ENCODE measurements at regions not wholly inside any gene's neighbourhood (a gene's known extent, or its start where the extent isn't known, plus 50 kb on each side); places are given as distances from the start of the nearest gene placed in this dataset.

DNA sequence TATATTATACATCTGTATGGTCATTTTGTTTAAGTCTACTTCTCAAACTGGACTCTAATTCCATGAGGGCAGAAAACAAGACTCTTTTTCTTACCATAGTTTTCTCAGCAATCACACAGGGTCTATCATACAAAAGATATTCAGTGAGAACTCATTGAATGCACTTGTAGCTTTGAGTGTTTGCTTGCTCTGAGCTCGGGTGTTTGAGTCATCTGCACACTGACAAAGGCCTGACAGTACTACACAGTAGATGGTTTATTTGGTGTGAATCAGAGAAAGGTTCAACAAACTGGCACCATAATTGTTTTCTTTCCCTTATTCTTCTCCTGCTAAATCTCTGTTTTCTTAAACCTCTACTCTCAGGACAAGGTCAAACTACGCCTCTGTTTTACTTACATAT is 586.4 kb downstream of the LMO7 start:
- Histone ChIP-seq H3K36me3 (ENCODE audit: control insufficient read depth in 2 of 3, insufficient read depth in 3 of 3, low read length in 3 of 3) (no peaks in the 10 kb centered on the region), H3K4me1 (ENCODE audit: control insufficient read depth in 2 of 3, insufficient read depth in 2 of 3, low read depth in 1 of 3, low read length in 3 of 3) (no peaks in the 10 kb centered on the region), H3K9ac (ENCODE audit: low read length in 3 of 3) (no peak overlapping the region), H3K27ac (ENCODE audit: low read depth in 2 of 2, low read length in 2 of 2) (no peak overlapping the region), H3K4me3 (ENCODE audit: low read length in 3 of 3) (no peak overlapping the region), H3K27me3 (ENCODE audit: control insufficient read depth, insufficient read depth, low read length) (no peaks in the 10 kb centered on the region), H3K9me3 (ENCODE audit: control insufficient read depth in 2 of 3, insufficient read depth in 1 of 3, low read length in 3 of 3) (no peaks in the 10 kb centered on the region)
- intact Hi-C loops (cut with DNase I): no loop called here
- no peak for FAIRE-seq
- TF ChIP-seq, protein P1, sequence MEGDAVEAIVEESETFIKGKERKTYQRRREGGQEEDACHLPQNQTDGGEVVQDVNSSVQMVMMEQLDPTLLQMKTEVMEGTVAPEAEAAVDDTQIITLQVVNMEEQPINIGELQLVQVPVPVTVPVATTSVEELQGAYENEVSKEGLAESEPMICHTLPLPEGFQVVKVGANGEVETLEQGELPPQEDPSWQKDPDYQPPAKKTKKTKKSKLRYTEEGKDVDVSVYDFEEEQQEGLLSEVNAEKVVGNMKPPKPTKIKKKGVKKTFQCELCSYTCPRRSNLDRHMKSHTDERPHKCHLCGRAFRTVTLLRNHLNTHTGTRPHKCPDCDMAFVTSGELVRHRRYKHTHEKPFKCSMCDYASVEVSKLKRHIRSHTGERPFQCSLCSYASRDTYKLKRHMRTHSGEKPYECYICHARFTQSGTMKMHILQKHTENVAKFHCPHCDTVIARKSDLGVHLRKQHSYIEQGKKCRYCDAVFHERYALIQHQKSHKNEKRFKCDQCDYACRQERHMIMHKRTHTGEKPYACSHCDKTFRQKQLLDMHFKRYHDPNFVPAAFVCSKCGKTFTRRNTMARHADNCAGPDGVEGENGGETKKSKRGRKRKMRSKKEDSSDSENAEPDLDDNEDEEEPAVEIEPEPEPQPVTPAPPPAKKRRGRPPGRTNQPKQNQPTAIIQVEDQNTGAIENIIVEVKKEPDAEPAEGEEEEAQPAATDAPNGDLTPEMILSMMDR (IDR thresholded peaks at IDR 0.05; ENCODE audit: borderline replicate concordance, extremely low read depth, insufficient read depth): no peak
- no peak for DNase-seq

DNA sequence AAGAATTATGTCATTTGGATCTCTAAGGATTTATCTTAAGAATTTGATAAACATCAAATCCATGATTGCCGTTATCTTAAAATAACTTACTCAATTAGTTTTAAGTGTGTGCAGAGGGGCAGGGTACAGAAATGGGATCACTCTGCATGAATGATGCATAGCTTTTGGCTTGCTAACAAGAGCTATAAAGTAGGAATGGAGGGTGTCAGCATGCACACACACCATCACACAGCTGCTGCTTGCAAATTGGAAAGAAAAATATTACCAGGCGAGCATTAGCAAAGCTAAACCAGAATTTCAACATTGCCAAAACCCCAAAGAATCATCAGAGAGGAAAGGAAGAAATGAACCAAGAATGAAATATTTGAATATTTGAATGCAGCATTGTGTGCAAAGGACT is 580.6 kb downstream of the LMO7 start:
- TF ChIP-seq, protein P1 (IDR thresholded peaks at IDR 0.05; ENCODE audit: borderline replicate concordance, extremely low read depth, insufficient read depth): no peak
- intact Hi-C loops (cut with DNase I): no loop called here
- no peaks in the 10 kb centered on the region for H3K9me3 ChIP-seq (ENCODE audit: control insufficient read depth in 2 of 3, insufficient read depth in 1 of 3, low read length in 3 of 3)
- H3K4me1 ChIP-seq (ENCODE audit: control insufficient read depth in 2 of 3, insufficient read depth in 2 of 3, low read depth in 1 of 3, low read length in 3 of 3): no peaks in the 10 kb centered on the region
- no peak overlapping the region for H3K4me3 ChIP-seq (ENCODE audit: low read length in 3 of 3)
- peak in 3 of 5 donors; percentile 17 to 51 (median 26) for DNase-seq
- no peak overlapping the region for H3K9ac ChIP-seq (ENCODE audit: low read length in 3 of 3)
- FAIRE-seq: no peak
- no peaks in the 10 kb centered on the region for H3K27me3 ChIP-seq (ENCODE audit: control insufficient read depth, insufficient read depth, low read length)
- H3K36me3 ChIP-seq (ENCODE audit: control insufficient read depth in 2 of 3, insufficient read depth in 3 of 3, low read length in 3 of 3): no peaks in the 10 kb centered on the region
- no peak overlapping the region for H3K27ac ChIP-seq (ENCODE audit: low read depth in 2 of 2, low read length in 2 of 2)

DNA sequence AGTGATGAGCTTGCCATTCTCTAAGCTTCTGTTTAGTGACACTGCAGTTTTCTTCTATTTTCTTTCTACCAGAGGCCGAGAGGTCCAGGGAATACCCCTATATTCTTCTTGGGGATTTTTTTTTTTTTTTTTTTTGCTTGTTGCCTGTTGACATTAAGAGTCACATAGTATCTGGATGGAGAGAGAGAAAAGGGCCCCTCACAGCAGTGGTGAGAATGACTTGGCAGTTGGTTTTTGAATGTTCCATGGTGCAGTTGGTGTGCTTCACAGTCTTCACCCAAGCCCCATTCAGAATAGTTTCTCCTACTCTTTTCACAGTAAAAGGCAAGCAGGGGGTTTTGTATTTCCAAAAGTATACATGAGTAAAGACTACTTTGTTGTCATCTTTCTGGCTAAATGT is 577.9 kb downstream of the LMO7 start:
- TF ChIP-seq, protein P1 (IDR thresholded peaks at IDR 0.05; ENCODE audit: borderline replicate concordance, extremely low read depth, insufficient read depth): no peak
- Histone ChIP-seq H3K27ac (ENCODE audit: low read depth in 2 of 2, low read length in 2 of 2) (no peak overlapping the region), H3K9ac (ENCODE audit: low read length in 3 of 3) (no peak overlapping the region), H3K9me3 (ENCODE audit: control insufficient read depth in 2 of 3, insufficient read depth in 1 of 3, low read length in 3 of 3) (peaks cover 0 to 3% (median 0%) of the 10 kb centered on the region in 3 donors), H3K36me3 (ENCODE audit: control insufficient read depth in 2 of 3, insufficient read depth in 3 of 3, low read length in 3 of 3) (no peaks in the 10 kb centered on the region), H3K4me1 (ENCODE audit: control insufficient read depth in 2 of 3, insufficient read depth in 2 of 3, low read depth in 1 of 3, low read length in 3 of 3) (no peaks in the 10 kb centered on the region), H3K4me3 (ENCODE audit: low read length in 3 of 3) (no peak overlapping the region), H3K27me3 (ENCODE audit: control insufficient read depth, insufficient read depth, low read length) (no peaks in the 10 kb centered on the region)
- FAIRE-seq: no peak
- DNase-seq: no peak
- intact Hi-C loops (cut with DNase I): no loop called here

DNA sequence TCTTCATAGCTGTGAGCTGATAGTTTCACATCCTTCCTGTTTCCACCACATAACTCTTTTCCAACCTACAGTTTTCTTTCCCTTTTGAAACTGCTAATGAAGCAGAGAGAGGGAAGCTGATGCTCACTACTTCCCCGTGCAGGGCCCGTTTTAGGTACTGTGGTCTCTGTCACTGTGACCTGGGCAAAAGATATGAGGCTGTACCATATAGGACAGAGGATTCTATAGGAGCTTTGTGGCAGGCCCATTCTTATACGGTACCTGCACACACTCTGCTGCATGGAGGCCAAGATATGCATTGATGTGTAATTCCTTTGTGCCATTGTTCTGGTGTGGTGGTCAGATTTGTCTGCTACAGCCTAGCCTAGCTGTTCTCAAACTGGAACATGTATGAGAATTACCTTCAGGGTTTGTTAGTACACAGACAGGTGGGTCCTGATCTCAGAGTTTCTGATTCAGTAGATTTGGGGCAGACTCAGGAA is 577.3 kb downstream of the LMO7 start:
- H3K9me3 ChIP-seq (ENCODE audit: control insufficient read depth in 2 of 3, insufficient read depth in 1 of 3, low read length in 3 of 3): peaks cover 0 to 3% (median 0%) of the 10 kb centered on the region in 3 donors
- H3K9ac ChIP-seq (ENCODE audit: low read length in 3 of 3): no peak overlapping the region
- no peaks in the 10 kb centered on the region for H3K36me3 ChIP-seq (ENCODE audit: control insufficient read depth in 2 of 3, insufficient read depth in 3 of 3, low read length in 3 of 3)
- TF ChIP-seq, protein P1 (IDR thresholded peaks at IDR 0.05; ENCODE audit: borderline replicate concordance, extremely low read depth, insufficient read depth): no peak
- H3K4me1 ChIP-seq (ENCODE audit: control insufficient read depth in 2 of 3, insufficient read depth in 2 of 3, low read depth in 1 of 3, low read length in 3 of 3): no peaks in the 10 kb centered on the region
- FAIRE-seq (no peak), DNase-seq (no peak)
- intact Hi-C loops (cut with DNase I): no loop called here
- no peaks in the 10 kb centered on the region for H3K27me3 ChIP-seq (ENCODE audit: control insufficient read depth, insufficient read depth, low read length)
- H3K27ac ChIP-seq (ENCODE audit: low read depth in 2 of 2, low read length in 2 of 2): no peak overlapping the region
- no peak overlapping the region for H3K4me3 ChIP-seq (ENCODE audit: low read length in 3 of 3)

Data from kidney (tissue), 13 donors.